Right atrium auricular region (tissue), 2 donors: ENCODE measurements at regions not wholly inside any gene's neighbourhood (a gene's known extent, or its start where the extent isn't known, plus 50 kb on each side); places are given as distances from the start of the nearest gene placed in this dataset.

Source experiments
- DNase-seq: peaks from one replicate; pipeline ENCODE4 v3.0.0-alpha.2; 2019; ENCODE audit warnings: low spot score
- H3K27ac ChIP-seq, 2 donors: fragments of 200-600 bp; sonication (generic); 1 replicate in 1 of 2; 2 replicates in 1 of 2; pipeline ENCODE4 v1.5.1; 2016 to 2019
- H3K27me3 ChIP-seq, 2 donors: fragments of 200-600 bp; sonication (generic); one replicate each; pipeline versions ENCODE4 v1.5.1 to v1.6.0; 2017 to 2019
- H3K36me3 ChIP-seq: fragments of 200-600 bp; sonication (generic); one replicate; pipeline ENCODE4 v1.5.1; 2016
- H3K4me1 ChIP-seq, 2 donors: fragments of 200-600 bp; sonication (generic); one replicate each; pipeline versions ENCODE4 v1.5.1 to v1.6.0; 2017 to 2019
- H3K4me3 ChIP-seq, 2 donors: fragments of 200-600 bp; sonication (generic); 1 replicate in 1 of 2; 2 replicates in 1 of 2; pipeline ENCODE4 v1.5.1; 2017 to 2019; ENCODE audit warnings: mild to moderate bottlenecking in 1 of 2, moderate library complexity in 1 of 2
- H3K9me3 ChIP-seq, 2 donors: fragments of 200-600 bp; sonication (generic); one replicate each; pipeline ENCODE4 v1.5.1; 2019
- TF ChIP-seq, protein P1 (sequence below), 2 donors: fragments of 200-600 bp; sonication (generic); IDR thresholded peaks; one replicate each; pipeline ENCODE4 v1.5.1; 2019; ENCODE audit warnings: antibody characterized with exemption in 2 of 2

DNA sequence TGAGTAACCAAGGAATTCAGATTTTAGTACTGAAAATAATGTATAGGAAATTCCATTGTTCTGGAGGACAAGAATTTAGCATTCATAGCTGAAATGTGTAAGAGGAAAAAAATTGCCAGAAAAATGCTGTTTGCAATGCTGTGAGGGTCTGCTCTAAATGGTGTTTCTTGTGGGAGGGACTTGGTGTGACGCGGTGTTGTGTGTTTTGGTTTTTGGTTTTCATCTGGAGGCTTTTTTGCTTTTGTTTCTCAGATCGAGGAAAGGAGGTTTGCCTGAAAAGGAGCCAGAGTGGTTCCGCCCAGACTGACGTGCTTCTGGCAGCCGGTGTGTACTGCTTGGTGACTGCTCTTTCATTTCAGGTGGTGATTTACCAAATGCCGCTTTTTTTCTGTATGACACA, 211.8 kb upstream of the HMGA2 start:
- Histone ChIP-seq H3K4me3 (no peak overlapping the region), H3K36me3 (no peaks in the 10 kb centered on the region), H3K9me3 (peaks cover 0 to 11% of the 10 kb centered on the region in 2 donors), H3K27me3 (no peaks in the 10 kb centered on the region), H3K4me1 (no peaks in the 10 kb centered on the region), H3K27ac (no peak overlapping the region)
- TF ChIP-seq, protein P1, sequence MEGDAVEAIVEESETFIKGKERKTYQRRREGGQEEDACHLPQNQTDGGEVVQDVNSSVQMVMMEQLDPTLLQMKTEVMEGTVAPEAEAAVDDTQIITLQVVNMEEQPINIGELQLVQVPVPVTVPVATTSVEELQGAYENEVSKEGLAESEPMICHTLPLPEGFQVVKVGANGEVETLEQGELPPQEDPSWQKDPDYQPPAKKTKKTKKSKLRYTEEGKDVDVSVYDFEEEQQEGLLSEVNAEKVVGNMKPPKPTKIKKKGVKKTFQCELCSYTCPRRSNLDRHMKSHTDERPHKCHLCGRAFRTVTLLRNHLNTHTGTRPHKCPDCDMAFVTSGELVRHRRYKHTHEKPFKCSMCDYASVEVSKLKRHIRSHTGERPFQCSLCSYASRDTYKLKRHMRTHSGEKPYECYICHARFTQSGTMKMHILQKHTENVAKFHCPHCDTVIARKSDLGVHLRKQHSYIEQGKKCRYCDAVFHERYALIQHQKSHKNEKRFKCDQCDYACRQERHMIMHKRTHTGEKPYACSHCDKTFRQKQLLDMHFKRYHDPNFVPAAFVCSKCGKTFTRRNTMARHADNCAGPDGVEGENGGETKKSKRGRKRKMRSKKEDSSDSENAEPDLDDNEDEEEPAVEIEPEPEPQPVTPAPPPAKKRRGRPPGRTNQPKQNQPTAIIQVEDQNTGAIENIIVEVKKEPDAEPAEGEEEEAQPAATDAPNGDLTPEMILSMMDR (IDR thresholded peaks at IDR 0.05) = no peak
- no peak for DNase-seq

DNA sequence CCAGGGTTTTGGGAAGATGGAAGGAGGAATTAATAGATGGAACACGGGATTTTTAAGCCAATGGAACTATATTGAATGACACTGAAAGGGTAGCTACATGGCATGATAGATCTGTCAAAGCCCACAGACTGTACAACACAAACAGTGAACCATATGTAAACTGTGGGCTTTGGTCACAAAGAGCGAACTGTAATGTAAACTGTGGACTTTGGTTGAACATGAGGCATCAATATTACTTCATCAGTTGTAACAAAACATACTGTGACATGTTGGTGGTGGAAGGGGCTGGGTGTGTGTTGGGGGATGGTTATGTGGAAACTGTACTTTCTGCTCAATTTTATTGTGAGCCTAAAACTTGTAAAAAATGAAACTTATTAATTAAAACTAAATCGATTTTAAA, 210.6 kb upstream of the HMGA2 start:
- TF ChIP-seq, protein P1 (IDR thresholded peaks at IDR 0.05) = no peak
- Histone ChIP-seq H3K36me3 (no peaks in the 10 kb centered on the region), H3K9me3 (no peaks in the 10 kb centered on the region), H3K27me3 (no peaks in the 10 kb centered on the region), H3K4me3 (no peak overlapping the region), H3K27ac (no peak overlapping the region), H3K4me1 (no peaks in the 10 kb centered on the region)
- DNase-seq = no peak

DNA sequence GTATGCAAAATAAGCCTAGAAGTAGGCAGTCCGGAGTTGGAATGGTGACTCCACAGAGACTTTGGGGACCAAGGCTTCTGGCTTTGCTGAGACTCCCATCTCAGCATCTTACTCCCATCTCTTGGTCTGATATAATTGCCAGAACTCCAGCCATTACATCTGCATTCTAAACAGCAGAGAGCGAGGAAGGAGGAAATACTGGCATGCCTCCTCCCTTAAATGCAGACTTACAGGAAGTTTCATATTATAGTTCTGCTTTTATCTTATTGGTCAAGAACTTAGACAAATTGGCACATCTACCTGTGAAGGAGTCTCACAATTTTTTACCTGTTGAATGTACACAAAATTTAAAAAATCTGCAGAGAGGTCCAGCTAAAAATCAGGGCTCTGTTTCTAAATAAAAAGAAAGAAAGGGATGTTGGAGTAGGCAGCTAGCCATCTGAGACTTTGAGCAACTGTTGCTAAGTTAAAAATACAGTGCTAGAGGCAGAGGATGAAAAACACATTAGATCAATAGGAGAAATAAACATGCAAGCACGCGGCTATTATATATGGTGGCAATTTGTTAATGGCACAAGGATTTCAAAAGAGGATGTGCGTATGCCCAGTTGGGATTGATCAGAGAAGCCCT, 209.9 kb upstream of the HMGA2 start:
- Histone ChIP-seq H3K27me3 (no peaks in the 10 kb centered on the region), H3K4me1 (no peaks in the 10 kb centered on the region), H3K27ac (no peak overlapping the region), H3K4me3 (no peak overlapping the region), H3K36me3 (no peaks in the 10 kb centered on the region), H3K9me3 (no peaks in the 10 kb centered on the region)
- DNase-seq = no peak
- TF ChIP-seq, protein P1 (IDR thresholded peaks at IDR 0.05) = no peak

DNA sequence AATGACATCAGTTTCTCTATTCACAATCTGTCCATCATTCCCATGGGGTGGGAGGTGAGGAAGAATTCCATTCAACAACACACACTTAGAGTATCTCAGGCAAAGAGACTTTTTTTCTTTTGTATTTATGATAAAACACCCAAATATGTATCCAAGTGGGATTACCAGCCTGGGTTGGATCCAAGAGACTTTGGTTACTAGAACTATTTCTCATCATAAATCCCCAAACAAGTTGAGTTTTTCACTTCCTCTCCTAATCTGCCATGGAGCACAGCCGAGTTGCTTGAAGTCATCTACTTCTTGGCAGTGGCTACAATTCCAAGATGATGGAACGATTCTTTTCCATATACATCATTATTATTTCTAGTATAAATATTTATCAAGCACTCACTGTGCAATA, 209.2 kb upstream of the HMGA2 start:
- H3K9me3 ChIP-seq = no peaks in the 10 kb centered on the region
- H3K4me1 ChIP-seq = no peaks in the 10 kb centered on the region
- no peaks in the 10 kb centered on the region for H3K27me3 ChIP-seq
- H3K4me3 ChIP-seq = no peak overlapping the region
- H3K36me3 ChIP-seq = no peaks in the 10 kb centered on the region
- no peak overlapping the region for H3K27ac ChIP-seq
- TF ChIP-seq, protein P1 (IDR thresholded peaks at IDR 0.05) = no peak
- no peak for DNase-seq

DNA sequence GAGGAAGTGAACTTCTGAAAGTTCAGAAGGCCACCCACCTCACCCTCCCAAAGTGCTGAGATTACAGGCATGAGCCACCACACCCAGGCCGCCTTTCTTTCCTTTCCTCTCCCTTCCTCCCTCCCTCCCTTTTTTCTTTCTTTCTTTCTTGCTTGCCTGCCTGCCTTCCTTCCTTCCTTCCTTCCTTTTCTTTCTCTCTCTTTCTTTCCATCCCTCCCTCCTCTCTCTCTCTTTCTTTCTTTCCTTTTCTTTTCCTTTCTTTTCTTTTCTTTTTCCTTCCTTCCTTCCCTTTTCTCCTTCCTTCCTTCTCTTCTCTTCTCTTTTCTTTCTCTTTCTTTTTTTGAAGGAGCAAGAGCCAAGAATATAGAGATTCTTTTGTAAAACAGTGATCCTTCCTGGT, 208.3 kb upstream of the HMGA2 start:
- no peaks in the 10 kb centered on the region for H3K36me3 ChIP-seq
- DNase-seq = no peak
- H3K9me3 ChIP-seq = no peaks in the 10 kb centered on the region
- TF ChIP-seq, protein P1 (IDR thresholded peaks at IDR 0.05) = no peak
- H3K27me3 ChIP-seq = no peaks in the 10 kb centered on the region
- H3K27ac ChIP-seq = no peak overlapping the region
- H3K4me3 ChIP-seq = no peak overlapping the region
- H3K4me1 ChIP-seq = no peaks in the 10 kb centered on the region

DNA sequence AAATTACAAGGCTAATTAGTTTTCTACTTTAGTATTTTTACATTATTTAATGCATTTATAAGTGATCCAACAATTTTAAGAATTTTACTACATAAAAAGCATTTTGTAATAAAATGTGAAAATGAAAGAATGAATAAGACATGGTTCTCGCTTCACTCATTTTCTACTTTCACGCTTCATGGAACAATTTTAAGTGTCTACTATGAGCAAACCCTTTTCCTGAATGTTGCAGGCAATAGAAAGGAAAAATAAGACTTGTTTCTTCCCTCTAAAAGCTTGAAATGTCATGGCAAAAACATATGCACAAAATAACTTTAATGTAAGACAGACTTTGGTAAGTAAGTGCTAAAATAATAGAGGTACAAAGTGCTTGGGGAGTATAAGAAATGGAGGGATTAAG, 205.7 kb upstream of the HMGA2 start:
- TF ChIP-seq, protein P1 (IDR thresholded peaks at IDR 0.05) = no peak

More for the DNA sequence above, 205.7 kb upstream of the HMGA2 start:
- Histone ChIP-seq H3K27me3 (no peaks in the 10 kb centered on the region), H3K4me3 (no peak overlapping the region), H3K4me1 (no peaks in the 10 kb centered on the region), H3K9me3 (no peaks in the 10 kb centered on the region), H3K36me3 (no peaks in the 10 kb centered on the region), H3K27ac (no peak overlapping the region)
- no peak for DNase-seq
